Lung (tissue), 11 donors: ENCODE measurements at regions not wholly inside any gene's neighbourhood (a gene's known extent, or its start where the extent isn't known, plus 50 kb on each side); places are given as distances from the start of the nearest gene placed in this dataset.
A peak's percentile ranks its signal among the peaks of the same experiment; 100 is the strongest.

ENCODE experiments used
- ATAC-seq: fragments of 200-7000 bp; cut with Tn5 transposase; one replicate; pipeline ENCODE4 v1.9.1; 2020; ENCODE audit warnings: moderate number of reproducible peaks; ENCODE audit not compliant: insufficient read depth, low FRiP score
- DNase-seq, 3 donors: peaks; one replicate each; pipeline ENCODE4 v3.0.0-alpha.2; 2013 to 2017
- H3K27ac ChIP-seq, 2 donors: one replicate each; pipeline ENCODE4 v1.5.1; 2013; ENCODE audit warnings: mild to moderate bottlenecking in 2 of 2, moderate library complexity in 2 of 2, control low read depth in 1 of 2, inconsistent platforms in 1 of 2, low read depth in 1 of 2, low read length in 1 of 2
- H3K27me3 ChIP-seq, 3 donors: one replicate each; pipeline ENCODE4 v1.5.1; 2013; ENCODE audit warnings: low read length in 2 of 3; ENCODE audit not compliant: control insufficient read depth in 3 of 3, insufficient read depth in 3 of 3
- H3K36me3 ChIP-seq, 4 donors: one replicate each; pipeline ENCODE4 v1.5.1; 2013; ENCODE audit warnings: low read length in 4 of 4, mild to moderate bottlenecking in 1 of 4, moderate library complexity in 1 of 4; ENCODE audit not compliant: control insufficient read depth in 4 of 4, insufficient read depth in 4 of 4
- H3K4me1 ChIP-seq, 5 donors: one replicate each; pipeline ENCODE4 v1.5.1; 2013; ENCODE audit warnings: low read length in 5 of 5, mild to moderate bottlenecking in 2 of 5, moderate library complexity in 1 of 5; ENCODE audit not compliant: control insufficient read depth in 5 of 5, insufficient read depth in 5 of 5
- H3K4me3 ChIP-seq: one replicate; pipeline ENCODE4 v1.5.1; 2013; ENCODE audit warnings: mild to moderate bottlenecking, control low read depth, moderate library complexity
- H3K9ac ChIP-seq, 2 donors: one replicate each; pipeline ENCODE4 v1.5.1; 2013; ENCODE audit warnings: low read length in 2 of 2, control low read depth in 1 of 2; ENCODE audit not compliant: insufficient read depth in 1 of 2
- H3K9me3 ChIP-seq, 4 donors: one replicate each; pipeline ENCODE4 v1.5.1; 2013; ENCODE audit warnings: low read length in 3 of 4, mild to moderate bottlenecking in 1 of 4, moderate library complexity in 1 of 4; ENCODE audit not compliant: control insufficient read depth in 4 of 4, insufficient read depth in 3 of 4
- WGBS, 2 donors: extraction: QIAGEN DNeasy Blood & Tissue Kit; methylation state at CpG; one replicate each; pipeline ENCODE4 v1.1.7; 2013; 5-methylcytosine and 5-hydroxymethylcytosine counted together
- TF ChIP-seq, protein P1 (sequence below): IDR thresholded peaks from 2 replicates; pipeline ENCODE4 v1.5.1; 2012; ENCODE audit warnings: mild to moderate bottlenecking; ENCODE audit errors: control extremely low read depth, extremely low read depth
- donor health status: control.
- donor health status: control.
- donor health status: Bipolar disorder and iron deficiency.
- donor health status: healthy.
- donor health status: DM: yes; HTN: yes; CAD: no.

DNA sequence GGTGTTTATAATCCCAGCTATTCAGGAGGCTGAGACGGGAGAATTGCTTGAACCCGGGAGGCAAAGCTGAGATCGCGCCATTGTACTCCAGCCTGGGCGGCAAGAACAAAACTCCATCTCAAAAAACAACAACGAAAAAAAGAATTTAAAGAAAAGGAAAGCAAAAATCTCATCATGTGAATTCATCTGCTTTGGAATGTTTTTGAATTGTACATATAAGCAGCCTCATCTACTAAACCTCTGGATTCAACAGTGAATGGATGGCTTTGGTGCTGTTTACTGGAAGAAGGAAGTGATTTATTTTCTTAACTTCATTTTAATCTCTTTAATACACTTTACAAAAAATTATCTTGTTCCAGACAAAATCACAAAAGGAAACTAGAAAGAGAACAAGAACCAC lies 51.8 kb upstream of the PNRC1 start:
- no peaks in the 10 kb centered on the region for H3K36me3 ChIP-seq
- DNase-seq (no peak), ATAC-seq (no peak)
- no peaks in the 10 kb centered on the region for H3K9me3 ChIP-seq
- H3K9ac ChIP-seq, result no peak overlapping the region
- H3K27ac ChIP-seq, result no peak overlapping the region
- peaks cover 0 to 6% (median 2%) of the 10 kb centered on the region in 5 donors for H3K4me1 ChIP-seq
- WGBS, 2 donors, result 97 to 98% methylated on average over 6 of the region's 6 CpGs
- H3K27me3 ChIP-seq, result no peaks in the 10 kb centered on the region
- no peak overlapping the region for H3K4me3 ChIP-seq
- TF ChIP-seq, protein P1, sequence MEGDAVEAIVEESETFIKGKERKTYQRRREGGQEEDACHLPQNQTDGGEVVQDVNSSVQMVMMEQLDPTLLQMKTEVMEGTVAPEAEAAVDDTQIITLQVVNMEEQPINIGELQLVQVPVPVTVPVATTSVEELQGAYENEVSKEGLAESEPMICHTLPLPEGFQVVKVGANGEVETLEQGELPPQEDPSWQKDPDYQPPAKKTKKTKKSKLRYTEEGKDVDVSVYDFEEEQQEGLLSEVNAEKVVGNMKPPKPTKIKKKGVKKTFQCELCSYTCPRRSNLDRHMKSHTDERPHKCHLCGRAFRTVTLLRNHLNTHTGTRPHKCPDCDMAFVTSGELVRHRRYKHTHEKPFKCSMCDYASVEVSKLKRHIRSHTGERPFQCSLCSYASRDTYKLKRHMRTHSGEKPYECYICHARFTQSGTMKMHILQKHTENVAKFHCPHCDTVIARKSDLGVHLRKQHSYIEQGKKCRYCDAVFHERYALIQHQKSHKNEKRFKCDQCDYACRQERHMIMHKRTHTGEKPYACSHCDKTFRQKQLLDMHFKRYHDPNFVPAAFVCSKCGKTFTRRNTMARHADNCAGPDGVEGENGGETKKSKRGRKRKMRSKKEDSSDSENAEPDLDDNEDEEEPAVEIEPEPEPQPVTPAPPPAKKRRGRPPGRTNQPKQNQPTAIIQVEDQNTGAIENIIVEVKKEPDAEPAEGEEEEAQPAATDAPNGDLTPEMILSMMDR, result no peak

DNA sequence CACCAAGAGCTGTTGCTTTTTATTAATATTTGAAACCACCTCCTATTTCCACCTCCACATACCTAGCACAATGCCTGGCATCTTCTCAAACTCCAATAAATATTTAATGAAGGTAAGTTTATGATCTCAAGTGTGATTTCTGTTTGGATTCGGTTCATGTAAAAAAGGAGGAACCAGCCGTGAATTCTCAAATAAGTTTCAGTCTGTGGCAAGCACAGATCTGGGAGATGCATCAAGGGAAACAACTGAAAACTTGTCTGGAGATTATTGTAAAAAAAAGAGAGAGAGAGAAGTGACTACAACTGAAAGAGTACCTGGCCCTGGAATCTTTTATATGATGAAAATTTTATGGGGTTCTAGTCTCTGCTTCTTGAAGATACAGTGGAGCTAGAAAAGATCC lies 52.8 kb upstream of the PNRC1 start:
- WGBS, 2 donors, result 40 to 46% methylated on average over 2 of the region's 2 CpGs
- TF ChIP-seq, protein P1, result no peak
- H3K9me3 ChIP-seq, result no peaks in the 10 kb centered on the region
- no peak overlapping the region for H3K27ac ChIP-seq
- H3K4me3 ChIP-seq, result no peak overlapping the region
- H3K27me3 ChIP-seq, result no peaks in the 10 kb centered on the region
- DNase-seq (no peak), ATAC-seq (no peak)
- H3K9ac ChIP-seq, result no peak overlapping the region
- peaks cover 0 to 8% (median 4%) of the 10 kb centered on the region in 5 donors for H3K4me1 ChIP-seq
- no peaks in the 10 kb centered on the region for H3K36me3 ChIP-seq

DNA sequence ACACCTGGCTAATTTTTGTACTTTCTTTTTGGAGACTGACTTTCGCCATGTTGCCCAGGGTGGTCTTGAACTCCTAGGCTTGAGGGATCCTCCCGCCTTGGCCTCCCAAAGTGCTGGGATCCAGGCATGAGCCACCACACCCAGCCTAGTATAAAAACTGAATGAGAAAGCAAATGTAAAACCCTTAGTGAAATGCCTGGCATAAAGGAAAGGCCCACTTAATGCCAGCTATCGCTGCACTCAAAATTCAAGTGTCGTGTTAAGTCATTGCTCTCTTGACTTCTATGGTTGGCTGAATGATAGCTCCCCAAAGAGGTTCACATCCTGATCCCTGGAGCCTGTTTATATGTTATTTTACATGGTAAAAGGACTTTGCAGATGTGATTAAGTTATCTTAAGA lies 54.4 kb upstream of the PNRC1 start:
- Histone ChIP-seq H3K9me3 (no peaks in the 10 kb centered on the region), H3K9ac (no peak overlapping the region), H3K4me3 (no peak overlapping the region), H3K4me1 (peaks cover 0 to 15% (median 4%) of the 10 kb centered on the region in 5 donors), H3K27me3 (no peaks in the 10 kb centered on the region), H3K27ac (no peak overlapping the region), H3K36me3 (no peaks in the 10 kb centered on the region)
- no peak for ATAC-seq
- 75 to 93% methylated on average over 4 of the region's 4 CpGs for WGBS, 2 donors
- TF ChIP-seq, protein P1, result no peak
- DNase-seq, result peak in 1 of 3 donors; percentile 32

DNA sequence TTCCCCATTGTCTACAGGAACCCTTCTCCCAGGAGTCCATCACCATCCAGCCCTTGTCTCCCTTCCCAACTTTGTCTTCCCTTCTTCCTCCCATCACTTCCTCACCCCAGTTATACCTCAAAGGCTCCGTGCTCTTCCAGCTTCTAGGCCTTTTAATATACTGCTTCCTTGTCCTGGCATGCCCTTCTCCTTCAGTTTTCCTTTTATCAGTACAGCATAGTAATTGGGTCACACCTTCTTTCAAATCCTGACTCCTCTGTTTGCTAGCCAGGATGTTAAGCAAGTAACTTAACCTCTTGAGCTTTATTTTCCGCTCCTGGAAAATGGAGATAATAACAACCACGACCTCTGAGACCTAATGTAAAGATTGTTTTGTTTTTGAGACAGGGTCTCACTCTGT lies 54.9 kb upstream of the PNRC1 start:
- WGBS, 2 donors, result 72 to 83% methylated on average over 3 of the region's 3 CpGs
- no peaks in the 10 kb centered on the region for H3K27me3 ChIP-seq
- TF ChIP-seq, protein P1, result no peak
- H3K4me1 ChIP-seq, result peaks cover 0 to 15% (median 4%) of the 10 kb centered on the region in 5 donors
- no peaks in the 10 kb centered on the region for H3K36me3 ChIP-seq
- no peak for DNase-seq
- no peak overlapping the region for H3K27ac ChIP-seq
- no peaks in the 10 kb centered on the region for H3K9me3 ChIP-seq
- no peak overlapping the region for H3K4me3 ChIP-seq
- ATAC-seq, result no peak
- no peak overlapping the region for H3K9ac ChIP-seq
